Forelimb muscle (tissue), 1 donor: ENCODE measurements at regions not wholly inside any gene's neighbourhood (a gene's known extent, or its start where the extent isn't known, plus 50 kb on each side); places are given as distances from the start of the nearest gene placed in this dataset.
"Not testable (repeated sequence)": the region's sequence is repeated elsewhere in the genome, so short reads cannot be mapped to it uniquely, and the experiment has no call there.

Experiments used
- DNase-seq: peaks from one replicate; pipeline ENCODE4 v3.0.0-alpha.2; 2013; ENCODE audit warnings: low read depth

DNA sequence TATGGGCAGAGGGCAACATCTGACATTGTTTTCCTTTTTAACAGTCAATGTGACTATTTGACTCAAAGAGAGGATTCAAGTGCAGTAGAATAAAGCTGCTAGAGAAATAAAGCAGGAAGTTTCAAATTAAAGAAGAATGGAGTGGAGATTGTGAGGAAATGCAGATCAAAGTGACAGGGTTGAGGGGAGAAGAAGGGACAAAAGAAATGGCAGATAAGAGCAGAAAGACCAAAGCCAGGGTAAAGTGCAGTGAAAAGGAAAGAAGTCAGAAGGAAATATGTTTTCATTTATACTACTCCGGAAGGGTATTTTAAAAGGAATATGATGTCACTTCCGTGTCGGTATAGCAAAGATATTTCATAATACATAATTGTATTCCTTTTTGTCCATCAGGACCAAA is 297.5 kb upstream of the CRIM1 start:
- DNase-seq, result no peak

DNA sequence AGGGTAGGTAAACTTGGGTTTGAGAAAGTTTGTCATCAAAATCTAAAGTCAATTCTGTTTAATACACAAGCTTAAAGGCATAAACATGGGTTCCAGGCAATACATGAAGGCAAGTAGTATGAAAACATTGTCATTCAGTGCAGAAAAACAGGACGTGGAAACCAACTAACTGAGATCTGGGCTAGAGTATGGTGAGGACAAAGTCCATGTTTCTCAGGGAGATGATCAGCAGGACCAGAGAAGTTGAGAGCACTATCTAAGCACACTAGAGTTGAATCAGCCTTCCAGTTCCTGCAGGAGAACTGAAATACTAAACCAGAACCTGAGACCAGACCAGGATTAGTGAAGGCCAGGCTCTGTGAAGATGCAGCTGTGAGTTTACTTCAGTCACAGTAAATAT is 302.8 kb upstream of the CRIM1 start:
- no peak for DNase-seq

DNA sequence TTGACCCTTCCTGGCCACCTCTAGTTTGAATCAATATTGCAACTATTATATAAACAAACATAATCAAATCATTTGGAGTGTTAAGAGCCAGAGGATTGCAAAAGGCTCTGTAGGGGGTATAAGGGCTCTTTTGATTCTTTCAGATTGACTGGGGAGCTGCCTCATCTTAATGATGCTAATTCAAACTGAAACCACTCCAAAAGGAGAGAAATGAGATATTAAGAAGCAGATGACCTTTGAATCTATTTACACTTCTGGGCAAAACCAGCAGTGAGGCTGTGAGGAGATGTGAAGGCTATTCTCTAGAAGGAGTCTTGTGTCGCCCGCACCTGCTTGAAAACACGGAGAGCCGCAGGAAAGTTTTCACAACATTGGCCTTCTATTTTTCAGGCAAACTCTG is 311.2 kb upstream of the CRIM1 start:
- no peak for DNase-seq

DNA sequence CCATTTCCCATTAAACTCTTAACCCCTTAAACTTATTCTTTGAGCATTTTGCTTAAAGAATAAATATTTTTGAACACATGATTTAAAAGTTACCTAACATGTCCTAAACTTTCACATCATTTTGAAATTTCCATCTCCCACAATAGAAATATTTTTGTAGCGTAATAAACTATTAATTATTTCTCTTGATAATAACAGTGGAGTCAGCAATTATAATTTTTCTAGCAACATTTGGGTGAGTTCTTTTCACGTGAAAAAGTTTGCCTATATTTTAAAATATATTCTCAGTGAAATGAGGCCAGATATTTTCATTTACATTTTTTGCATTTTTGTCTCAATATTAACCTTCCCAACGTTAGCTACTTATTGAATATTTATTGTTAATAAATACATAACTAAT is 320.4 kb upstream of the CRIM1 start:
- no peak for DNase-seq

DNA sequence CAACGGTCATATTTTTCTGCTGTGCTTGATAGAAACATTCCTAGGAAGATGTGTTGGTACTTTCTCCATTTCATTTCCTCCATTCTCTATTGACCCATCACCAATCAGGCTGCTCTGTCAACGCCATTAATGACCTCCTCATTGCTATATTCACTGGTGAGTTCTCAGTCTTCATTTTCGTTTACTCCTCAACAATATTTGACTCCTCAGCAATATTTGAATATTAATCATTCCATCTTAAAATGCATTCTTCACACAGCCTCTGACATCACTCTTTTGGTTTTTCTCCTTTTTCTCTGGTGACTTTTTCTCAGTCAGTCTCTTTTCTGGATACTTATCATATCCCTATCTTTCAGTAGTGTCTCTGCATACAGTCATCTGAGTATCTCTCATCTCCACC is 323.5 kb upstream of the CRIM1 start:
- DNase-seq, result no peak

DNA sequence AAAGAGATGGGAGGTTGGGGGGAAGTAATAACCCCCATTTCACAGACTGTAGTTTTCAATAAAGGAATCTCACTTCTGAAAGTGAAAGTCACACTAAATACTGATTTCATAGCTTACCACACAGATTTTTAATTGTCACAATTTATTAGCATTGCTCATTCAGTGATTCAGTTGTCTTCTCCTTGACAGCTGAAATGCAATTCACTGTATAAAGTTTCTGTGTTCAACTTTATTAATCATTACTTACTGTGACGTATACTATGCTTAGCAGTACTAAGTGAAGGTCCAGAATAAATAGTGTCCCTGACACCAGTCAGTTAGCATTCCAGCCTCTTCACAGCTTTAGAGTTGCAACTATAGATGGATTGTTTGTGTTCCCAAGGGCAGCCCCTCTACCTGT is 324.1 kb upstream of the CRIM1 start:
- no peak for DNase-seq

DNA sequence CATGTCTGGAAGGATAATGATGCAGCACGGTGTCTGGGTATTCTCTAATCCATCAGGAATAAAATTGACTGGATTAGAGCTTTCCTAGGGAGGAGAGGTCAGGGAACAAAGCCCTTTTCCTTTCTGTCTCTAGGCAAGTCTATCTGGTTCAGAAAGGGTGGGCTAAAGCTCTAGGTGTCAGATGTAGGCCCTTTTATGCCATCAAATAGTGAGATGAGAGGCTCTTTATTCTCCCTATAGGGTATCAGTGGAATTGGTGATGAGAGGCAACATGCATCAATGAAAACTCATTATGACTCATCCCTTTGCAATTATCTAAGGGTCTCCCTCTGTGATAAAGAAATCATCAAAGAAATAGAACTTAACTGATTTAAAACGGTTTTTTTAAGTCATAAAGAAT is 328.0 kb upstream of the CRIM1 start:
- DNase-seq, result no peak

DNA sequence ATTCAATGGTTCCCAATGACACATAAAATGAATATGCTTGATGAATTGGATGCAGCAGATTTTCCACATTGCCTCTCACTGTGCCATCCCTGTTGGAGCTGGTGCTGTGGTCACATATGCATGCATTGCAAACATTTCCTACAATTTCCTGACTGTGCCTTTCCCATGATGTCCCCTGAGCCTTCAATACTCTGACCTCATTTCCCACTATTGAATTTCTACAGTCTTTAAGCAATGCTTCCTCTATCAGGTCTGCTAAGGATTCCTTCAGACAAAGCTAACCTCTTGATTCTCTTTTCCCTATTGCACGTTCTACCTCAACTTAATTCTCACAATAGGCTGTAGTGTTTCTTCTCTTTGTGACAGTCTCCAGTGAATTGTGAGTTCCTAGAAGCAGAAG is 342.5 kb upstream of the CRIM1 start:
- DNase-seq, result no peak

DNA sequence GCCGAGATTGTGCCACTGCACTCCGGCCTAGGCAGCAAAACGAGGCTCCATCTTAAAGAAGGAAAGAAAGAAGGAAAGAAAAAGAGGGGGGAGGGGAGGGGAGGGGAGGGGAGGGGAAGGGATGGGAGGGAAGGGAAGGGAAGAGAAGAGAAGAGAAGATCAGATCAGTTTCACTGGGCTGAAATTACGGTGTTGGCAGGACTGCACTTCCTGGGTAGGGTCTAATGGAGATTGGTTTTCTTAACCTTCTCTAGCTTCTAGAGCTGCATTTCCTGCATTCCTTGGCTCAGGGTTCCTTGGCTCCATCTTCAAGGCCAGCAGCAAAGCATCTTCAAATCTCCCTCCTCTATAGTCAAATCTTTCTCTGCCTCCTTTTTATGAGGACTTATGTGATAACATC is 349.1 kb upstream of the CRIM1 start:
- no peak for DNase-seq

DNA sequence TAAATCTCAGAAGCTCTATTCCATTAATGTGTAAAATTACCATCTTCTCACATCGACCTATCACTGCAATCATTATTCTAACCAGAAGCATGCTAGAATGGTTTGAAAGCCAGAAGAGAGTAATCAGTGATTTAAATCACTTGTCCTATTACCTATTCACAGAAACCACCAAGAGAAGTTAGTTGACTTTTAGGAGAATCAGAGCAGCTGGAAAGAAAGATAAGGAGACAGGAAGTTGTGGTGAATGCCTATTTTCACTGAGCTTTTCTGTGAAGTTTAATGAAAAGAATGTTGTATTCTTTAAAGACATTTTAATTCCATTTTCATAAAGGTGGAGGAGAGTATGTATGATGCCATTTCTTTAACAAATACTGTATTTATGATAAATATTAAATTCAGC is 352.6 kb upstream of the CRIM1 start:
- no peak for DNase-seq

DNA sequence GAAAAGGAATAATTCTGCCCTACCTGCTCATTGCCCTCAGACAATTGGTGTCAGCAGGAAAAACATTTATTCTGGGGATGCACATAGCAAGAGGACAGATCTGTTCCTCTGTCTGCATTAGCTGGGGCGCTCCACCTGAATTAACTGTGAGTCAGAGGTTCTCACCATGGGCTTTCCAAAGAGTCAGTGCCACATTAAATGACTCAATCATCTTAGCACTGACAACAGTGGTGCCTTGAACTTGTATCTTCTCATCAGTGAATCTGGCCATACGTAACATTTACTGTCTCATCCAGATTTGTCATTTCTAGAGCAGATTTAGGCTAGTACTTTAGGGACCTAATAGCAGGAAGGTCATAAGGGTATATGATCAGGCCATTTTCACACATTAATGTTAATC is 358.1 kb upstream of the CRIM1 start:
- no peak for DNase-seq

DNA sequence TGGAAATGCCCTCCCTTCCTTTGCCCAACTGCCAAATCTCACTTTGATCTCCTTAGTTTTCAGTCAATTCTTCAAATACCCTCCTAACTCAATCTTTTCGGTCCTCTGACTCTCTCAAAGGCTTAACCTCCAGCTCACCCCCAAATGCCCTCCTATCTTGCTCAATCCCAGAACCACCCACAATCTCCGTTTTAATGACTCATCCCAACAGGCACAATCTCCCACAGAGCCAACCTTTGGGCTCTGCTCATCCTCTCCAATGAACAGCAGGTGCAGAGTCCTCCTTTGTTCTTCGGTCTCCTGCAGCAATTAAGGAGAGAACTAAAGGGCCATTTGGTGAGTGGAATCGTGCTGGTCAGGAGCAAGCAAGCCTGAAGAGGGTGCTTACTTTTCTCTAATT is 366.1 kb upstream of the CRIM1 start:
- no peak for DNase-seq

DNA sequence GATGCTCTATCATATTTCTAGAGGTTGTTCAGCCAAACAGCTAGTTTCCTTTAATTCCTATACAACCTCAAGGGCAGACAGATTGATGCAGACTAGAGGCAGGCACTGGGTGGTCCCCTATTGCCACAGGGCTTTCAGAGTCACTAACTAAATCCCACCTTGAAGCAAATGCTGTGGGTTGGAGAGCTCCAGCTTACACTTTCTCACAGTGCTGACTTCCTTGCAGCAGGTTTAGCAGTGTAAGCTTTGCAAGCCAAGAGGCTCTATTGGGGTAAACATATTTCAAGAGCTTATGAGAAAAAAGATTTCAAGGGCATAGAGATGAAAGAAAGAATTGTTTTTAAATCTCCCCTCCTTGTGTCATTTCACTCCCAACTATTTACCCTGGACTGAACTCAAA is 366.5 kb upstream of the CRIM1 start:
- no peak for DNase-seq

DNA sequence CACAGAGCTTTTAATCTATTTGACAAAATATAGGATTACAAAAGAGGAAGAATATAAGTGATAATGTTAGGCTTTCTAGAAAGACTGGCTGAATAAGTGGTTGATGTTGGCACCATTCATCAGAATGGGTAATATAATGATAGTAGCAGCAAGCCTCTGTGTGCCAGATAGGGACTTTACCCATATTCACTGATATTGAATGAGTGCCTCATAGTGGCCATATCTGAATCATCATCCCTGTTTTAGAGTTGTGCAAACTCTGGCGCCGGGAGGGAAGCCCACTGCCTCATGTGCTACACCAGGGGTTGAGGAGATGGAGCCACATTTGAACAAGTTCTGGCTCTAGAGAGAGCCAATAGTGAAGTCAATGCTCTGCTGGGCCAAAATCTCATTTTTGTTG is 368.7 kb upstream of the CRIM1 start:
- no peak for DNase-seq

DNA sequence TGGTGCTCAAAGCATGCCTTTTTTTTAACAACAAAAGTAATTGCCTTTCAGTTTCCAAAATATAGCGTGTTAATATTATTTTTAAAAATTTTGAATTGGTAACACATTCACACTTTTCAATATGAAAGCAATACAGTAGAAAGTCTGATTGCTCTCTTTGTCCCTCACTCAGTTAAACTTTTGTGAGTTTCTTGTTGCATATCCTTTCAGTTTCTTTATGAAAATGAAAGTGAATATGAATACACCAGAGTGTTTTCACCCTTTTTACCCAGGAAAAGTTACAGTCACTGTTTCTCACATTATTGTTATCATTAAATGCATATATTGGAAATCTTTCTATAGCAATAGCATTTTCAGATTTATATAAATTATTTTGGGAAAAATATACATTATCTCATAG is 377.4 kb upstream of the CRIM1 start:
- DNase-seq, result no peak

DNA sequence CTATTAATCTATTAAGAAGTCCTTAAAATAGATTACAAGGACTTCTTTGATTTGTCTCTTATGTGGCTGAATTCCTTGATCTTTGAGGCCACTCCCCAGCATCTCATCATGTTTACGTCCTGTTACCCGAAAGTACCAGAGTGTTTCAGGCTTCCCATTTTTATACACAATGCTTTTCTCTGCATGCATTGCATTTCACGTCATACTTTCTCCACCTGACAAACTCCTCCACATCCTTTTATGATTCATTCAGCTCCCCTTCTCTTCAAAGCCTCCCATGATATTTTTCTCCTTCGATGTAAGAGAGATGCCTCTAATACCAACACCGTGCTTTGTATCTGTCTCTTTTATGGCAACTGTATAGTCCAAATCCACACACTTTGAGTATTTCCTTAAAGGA is 379.0 kb upstream of the CRIM1 start:
- DNase-seq, result no peak

DNA sequence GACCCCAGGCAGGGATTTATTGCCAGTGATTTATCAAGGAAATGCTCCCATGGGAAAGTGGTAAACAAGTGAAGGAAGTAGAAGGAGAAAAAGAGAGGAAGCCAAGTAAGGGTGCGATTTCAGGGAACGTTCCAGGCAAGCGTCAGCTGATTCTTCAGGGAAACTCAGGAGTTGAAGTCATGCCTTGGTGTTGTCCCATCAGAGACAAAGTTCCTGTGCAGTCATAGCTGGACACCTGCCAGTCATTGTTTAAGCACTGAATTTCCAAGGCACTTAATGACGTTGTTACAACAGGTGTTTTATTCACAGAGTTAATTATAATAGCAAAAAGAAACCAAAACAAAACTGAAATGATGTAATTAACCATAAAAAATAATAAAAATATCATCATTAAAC is 381.8 kb upstream of the CRIM1 start:
- no peak for DNase-seq

DNA sequence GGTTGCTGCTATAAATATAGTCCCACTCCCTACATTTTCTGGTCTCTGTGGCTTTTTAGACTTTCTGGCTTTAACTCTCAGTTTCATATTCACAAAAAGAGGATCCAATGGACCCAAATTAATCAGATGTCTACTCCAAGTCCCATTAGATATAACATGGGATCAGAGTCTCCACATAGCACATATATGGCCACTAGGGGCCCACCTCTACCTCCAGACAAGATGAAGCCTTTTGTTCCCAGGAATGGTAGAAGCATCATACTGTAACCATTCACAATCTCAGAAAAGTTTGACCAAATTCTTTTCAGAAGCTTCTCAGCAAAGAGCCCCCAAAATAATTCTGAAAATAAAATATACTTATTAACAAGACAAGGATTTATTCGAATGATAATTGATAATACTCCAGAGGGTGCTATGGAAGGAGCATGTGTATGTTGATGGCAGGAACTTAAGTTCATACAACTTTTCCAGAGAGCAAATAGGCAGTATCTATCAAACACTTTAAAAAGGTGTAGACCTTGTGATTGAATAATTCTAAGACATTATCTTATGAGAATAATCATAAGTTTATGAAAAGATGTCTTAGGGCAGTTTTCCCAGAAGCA is 382.3 kb upstream of the CRIM1 start:
- DNase-seq, result no peak

DNA sequence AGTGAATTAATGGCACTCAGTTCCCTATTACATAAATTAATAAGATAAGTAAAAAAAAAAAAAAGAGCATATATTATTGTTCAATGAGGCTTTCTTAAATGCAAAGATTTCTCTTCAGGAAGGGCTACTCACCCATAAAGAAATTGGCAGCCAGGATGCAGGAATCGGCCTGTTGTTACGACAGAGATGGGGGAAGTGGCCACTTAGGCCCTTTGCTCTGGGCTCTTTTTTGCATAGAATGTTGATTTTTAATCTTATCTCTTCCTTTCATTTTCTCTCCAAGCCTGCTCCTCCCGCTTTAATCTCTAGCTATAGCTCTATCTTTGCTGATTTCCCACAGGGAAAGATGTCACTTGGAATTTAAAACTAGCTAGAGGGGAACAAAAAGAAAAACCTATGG is 391.8 kb upstream of the CRIM1 start:
- no peak for DNase-seq

DNA sequence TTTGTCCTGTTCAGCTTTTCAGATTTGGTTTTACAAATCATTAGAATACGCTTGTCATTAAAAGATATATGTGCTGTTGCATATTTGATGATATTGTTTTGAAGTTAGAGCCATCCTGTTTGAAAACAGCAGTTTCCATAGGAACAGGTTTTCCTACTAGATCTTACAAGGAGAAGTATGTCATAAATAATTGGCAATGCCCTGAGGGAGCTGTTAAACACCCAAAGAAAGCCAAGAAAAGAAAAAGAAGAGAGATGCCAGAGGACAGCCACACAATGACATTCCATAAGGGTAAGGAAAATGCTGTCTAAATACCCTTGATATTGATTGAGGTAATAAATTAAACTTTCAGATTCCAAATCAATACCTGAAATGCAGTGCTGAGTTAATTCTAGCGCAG is 392.2 kb upstream of the CRIM1 start:
- no peak for DNase-seq

DNA sequence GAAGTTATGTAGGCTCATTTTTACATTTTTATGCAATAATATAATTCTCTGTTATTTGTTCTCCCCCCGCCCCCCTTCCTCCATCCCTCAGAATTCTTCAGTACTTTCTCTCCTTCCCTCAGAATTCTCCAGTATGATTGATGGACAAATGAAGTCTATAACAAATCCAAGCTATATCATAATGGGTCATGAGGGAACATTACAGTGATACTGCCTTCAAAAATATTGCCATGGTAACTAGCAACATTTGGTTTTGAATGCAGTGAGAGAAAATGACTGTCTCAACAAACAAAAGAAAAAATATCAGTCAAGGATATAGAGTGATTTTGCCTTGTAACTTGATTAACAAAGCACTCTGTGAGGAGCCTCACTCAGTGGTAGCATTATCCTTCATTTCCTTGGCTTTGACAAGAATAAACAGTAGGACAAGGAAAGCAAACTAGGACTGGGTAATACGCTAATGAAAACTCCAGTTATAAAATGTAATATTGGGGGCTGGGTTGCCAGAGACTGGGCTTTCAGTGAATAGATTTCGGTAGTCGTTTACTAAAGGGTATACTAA is 392.9 kb upstream of the CRIM1 start:
- DNase-seq, result no peak

DNA sequence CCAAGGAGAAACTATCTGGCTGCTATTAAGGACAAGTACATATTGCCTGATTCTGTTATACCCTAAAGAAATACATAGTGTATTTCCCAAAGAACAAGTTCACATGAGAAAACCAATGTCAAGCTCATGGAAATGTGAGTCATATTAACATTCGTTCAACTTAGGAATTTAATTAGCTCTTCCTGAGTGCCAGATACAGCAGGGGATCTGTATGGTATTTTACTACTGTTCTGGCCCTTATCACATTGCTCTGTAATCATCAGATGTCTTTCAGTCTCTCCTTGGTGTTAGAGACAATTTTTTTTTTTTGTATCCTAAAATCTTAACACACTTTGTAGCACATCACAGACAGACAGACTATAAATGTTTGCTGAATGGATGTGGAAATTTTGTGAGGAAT is 395.0 kb upstream of the CRIM1 start:
- no peak for DNase-seq

DNA sequence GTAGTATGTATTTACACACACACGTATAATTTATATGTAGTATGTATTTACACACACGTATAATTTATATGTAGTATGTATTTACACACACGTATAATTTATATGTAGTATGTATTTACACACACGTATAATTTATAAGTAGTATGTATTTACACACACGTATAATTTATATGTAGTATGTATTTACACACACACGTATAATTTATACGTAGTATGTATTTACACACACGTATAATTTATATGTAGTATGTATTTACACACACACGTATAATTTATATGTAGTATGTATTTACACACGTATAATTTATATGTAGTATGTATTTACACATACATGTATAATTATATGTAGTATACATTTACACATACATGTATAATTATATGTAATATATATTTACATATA is 398.5 kb upstream of the CRIM1 start:
- not testable (repeated sequence) for DNase-seq

DNA sequence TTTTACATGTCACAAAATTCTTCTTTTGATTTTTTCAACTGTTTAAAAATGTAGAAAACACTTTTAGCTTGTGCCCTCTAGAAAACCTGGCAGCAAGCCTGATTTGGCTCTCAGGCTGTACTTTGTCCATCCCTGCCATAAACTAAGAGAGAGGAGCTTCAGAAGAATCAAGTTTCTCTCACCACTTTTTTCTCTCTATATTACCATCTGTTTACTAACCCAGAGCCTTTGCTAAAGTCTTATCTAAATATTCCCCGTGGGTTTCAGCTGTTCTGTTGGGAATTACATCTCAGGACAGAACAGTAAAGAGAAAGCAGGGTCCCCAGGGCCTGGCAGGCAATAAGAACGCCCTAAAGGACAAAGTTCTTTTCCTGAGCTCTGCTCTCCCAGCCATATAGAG is 409.1 kb upstream of the CRIM1 start:
- DNase-seq, result no peak

DNA sequence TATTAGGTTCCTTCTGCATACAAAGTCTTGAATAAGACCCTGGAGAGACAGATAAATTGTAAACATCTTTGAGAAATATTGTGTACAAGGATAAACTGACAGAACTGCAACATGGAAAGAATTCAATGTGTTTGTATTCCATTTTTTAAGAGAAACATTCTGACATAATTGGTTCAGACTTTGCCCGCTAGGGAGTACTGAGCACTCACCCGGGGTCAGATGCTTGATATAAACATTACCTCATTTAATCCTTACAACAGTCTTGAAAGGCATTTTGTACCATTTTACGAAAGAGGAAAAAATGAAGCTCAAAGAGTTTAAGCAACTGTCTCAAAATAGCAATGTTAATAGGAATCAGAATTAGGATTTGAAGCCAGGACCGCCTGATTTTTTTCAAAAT is 416.7 kb upstream of the CRIM1 start:
- no peak for DNase-seq
